GM23338 (cell line): ENCODE measurements at regions not wholly inside any gene's neighbourhood (a gene's known extent, or its start where the extent isn't known, plus 50 kb on each side); places are given as distances from the start of the nearest gene placed in this dataset.

Experiments used
- CREB1 ChIP-seq: fragments of 250-450 bp; sonication (Bioruptor Pico); IDR thresholded peaks from 2 replicates; pipeline ENCODE4 v1.5.0; 2020; ENCODE audit warnings: low read depth, mild to moderate bottlenecking, moderate library complexity
- EZH2 ChIP-seq: fragments of 200-600 bp; sonication (generic); IDR thresholded peaks from one replicate; pipeline ENCODE4 v1.8.0; 2017; ENCODE audit warnings: antibody characterized with exemption, mild to moderate bottlenecking, low read depth; ENCODE audit not compliant: unreplicated experiment
- EZH2phosphoT487 ChIP-seq: fragments of 200-600 bp; sonication (generic); IDR thresholded peaks from one replicate; pipeline ENCODE4 v1.8.1; 2018; ENCODE audit warnings: antibody characterized with exemption; ENCODE audit not compliant: unreplicated experiment
- JUNB ChIP-seq: IDR thresholded peaks from one replicate; pipeline ENCODE4 v1.6.1; 2016; ENCODE audit warnings: antibody characterized with exemption; ENCODE audit not compliant: unreplicated experiment
- POLR2AphosphoS5 ChIP-seq: IDR thresholded peaks from 2 replicates; pipeline ENCODE4 v1.6.1; 2016; ENCODE audit warnings: antibody characterized with exemption, low read depth
- STAT1 ChIP-seq: IDR thresholded peaks from one replicate; pipeline ENCODE4 v1.6.1; 2016; ENCODE audit warnings: antibody characterized with exemption; ENCODE audit not compliant: unreplicated experiment
- ZNF331 ChIP-seq: fragments of 250-450 bp; sonication (Bioruptor Pico); IDR thresholded peaks from 2 replicates; pipeline ENCODE4 v1.5.0; 2020; ENCODE audit warnings: low read depth, mild to moderate bottlenecking, moderate library complexity
- TF ChIP-seq, protein P1 (sequence below), 2 experiments: fragments of 200-600 bp in 1 of 2; sonication (generic) in 1 of 2; conservative IDR thresholded peaks; 2 replicates each; pipeline versions ENCODE4 v1.5.1 to v1.6.1; 2016 to 2017; ENCODE audit warnings: antibody characterized with exemption in 2 of 2, low read depth in 2 of 2, mild to moderate bottlenecking in 2 of 2, moderate library complexity in 1 of 2
- TF ChIP-seq, protein P2 (sequence below): IDR thresholded peaks from one replicate; pipeline ENCODE4 v1.6.1; 2018; ENCODE audit warnings: antibody characterized with exemption; ENCODE audit not compliant: unreplicated experiment

DNA sequence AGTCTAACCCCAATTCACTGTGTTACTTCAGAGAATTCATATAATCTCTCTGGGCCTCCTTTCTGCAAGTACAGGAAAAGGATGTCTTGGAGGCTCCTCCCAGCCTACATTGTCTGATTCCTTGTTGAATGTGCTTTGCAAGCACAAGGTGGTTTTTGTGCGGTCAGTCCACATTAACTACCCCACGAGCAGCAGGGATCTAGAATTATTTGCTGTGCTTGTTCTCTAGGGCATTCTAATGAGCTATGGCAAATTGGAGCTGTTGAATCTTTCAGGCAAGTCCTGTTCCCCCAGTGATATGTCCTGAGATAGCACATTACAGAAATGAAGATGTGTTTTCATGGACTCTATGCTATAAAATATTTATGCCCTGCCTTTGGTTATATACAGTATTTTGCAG lies 349.4 kb downstream of the SLC4A3 start:
- TF ChIP-seq, protein P1, sequence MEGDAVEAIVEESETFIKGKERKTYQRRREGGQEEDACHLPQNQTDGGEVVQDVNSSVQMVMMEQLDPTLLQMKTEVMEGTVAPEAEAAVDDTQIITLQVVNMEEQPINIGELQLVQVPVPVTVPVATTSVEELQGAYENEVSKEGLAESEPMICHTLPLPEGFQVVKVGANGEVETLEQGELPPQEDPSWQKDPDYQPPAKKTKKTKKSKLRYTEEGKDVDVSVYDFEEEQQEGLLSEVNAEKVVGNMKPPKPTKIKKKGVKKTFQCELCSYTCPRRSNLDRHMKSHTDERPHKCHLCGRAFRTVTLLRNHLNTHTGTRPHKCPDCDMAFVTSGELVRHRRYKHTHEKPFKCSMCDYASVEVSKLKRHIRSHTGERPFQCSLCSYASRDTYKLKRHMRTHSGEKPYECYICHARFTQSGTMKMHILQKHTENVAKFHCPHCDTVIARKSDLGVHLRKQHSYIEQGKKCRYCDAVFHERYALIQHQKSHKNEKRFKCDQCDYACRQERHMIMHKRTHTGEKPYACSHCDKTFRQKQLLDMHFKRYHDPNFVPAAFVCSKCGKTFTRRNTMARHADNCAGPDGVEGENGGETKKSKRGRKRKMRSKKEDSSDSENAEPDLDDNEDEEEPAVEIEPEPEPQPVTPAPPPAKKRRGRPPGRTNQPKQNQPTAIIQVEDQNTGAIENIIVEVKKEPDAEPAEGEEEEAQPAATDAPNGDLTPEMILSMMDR (conservative IDR thresholded peaks at IDR 0.05; ENCODE audit: low read depth in 2 of 2): no peak
- TF ChIP-seq EZH2: no peak
- TF ChIP-seq EZH2phosphoT487: no peak
- no peak for TF ChIP-seq POLR2AphosphoS5
- no peak for TF ChIP-seq STAT1
- TF ChIP-seq CREB1 (CRISPR knock-in tag): no peak
- TF ChIP-seq, protein P2, sequence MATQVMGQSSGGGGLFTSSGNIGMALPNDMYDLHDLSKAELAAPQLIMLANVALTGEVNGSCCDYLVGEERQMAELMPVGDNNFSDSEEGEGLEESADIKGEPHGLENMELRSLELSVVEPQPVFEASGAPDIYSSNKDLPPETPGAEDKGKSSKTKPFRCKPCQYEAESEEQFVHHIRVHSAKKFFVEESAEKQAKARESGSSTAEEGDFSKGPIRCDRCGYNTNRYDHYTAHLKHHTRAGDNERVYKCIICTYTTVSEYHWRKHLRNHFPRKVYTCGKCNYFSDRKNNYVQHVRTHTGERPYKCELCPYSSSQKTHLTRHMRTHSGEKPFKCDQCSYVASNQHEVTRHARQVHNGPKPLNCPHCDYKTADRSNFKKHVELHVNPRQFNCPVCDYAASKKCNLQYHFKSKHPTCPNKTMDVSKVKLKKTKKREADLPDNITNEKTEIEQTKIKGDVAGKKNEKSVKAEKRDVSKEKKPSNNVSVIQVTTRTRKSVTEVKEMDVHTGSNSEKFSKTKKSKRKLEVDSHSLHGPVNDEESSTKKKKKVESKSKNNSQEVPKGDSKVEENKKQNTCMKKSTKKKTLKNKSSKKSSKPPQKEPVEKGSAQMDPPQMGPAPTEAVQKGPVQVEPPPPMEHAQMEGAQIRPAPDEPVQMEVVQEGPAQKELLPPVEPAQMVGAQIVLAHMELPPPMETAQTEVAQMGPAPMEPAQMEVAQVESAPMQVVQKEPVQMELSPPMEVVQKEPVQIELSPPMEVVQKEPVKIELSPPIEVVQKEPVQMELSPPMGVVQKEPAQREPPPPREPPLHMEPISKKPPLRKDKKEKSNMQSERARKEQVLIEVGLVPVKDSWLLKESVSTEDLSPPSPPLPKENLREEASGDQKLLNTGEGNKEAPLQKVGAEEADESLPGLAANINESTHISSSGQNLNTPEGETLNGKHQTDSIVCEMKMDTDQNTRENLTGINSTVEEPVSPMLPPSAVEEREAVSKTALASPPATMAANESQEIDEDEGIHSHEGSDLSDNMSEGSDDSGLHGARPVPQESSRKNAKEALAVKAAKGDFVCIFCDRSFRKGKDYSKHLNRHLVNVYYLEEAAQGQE: no peak
- TF ChIP-seq ZNF331 (CRISPR knock-in tag): no peak
- no peak for TF ChIP-seq JUNB
